ENCODE measurements at regions not wholly inside any gene's neighbourhood (a gene's known extent, or its start where the extent isn't known, plus 50 kb on each side); places are given as distances from the start of the nearest gene placed in this dataset.

- DNase-seq (ENCODE audit: low spot score) = no peak
- TF ChIP-seq POLR2A (IDR thresholded peaks at IDR 0.05) (no peak), POLR2AphosphoS5 (IDR thresholded peaks at IDR 0.05) (no peak)
- TF ChIP-seq, protein P1, sequence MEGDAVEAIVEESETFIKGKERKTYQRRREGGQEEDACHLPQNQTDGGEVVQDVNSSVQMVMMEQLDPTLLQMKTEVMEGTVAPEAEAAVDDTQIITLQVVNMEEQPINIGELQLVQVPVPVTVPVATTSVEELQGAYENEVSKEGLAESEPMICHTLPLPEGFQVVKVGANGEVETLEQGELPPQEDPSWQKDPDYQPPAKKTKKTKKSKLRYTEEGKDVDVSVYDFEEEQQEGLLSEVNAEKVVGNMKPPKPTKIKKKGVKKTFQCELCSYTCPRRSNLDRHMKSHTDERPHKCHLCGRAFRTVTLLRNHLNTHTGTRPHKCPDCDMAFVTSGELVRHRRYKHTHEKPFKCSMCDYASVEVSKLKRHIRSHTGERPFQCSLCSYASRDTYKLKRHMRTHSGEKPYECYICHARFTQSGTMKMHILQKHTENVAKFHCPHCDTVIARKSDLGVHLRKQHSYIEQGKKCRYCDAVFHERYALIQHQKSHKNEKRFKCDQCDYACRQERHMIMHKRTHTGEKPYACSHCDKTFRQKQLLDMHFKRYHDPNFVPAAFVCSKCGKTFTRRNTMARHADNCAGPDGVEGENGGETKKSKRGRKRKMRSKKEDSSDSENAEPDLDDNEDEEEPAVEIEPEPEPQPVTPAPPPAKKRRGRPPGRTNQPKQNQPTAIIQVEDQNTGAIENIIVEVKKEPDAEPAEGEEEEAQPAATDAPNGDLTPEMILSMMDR (IDR thresholded peaks at IDR 0.05) = no peak
- Histone ChIP-seq H3K9me3 (no peaks in the 10 kb centered on the region), H3K4me1 (replicated peaks) (no peaks in the 10 kb centered on the region), H3K4me3 (no peak overlapping the region), H3K27ac (no peak overlapping the region), H3K27me3 (replicated peaks; ENCODE audit: insufficient read depth) (no peaks in the 10 kb centered on the region), H3K36me3 (no peaks in the 10 kb centered on the region)
- intact Hi-C loops (cut with DNase I) = no loop called here
- 12% methylated on average over 3 of the region's 3 CpGs for WGBS
Observed at GRCh38 chr13:62299988-62300387, 884.3 kb upstream of the PCDH20 start.

GRCh38 chr13:62296812-62297211 lies 881.2 kb upstream of the PCDH20 start:
- H3K9me3 ChIP-seq = no peaks in the 10 kb centered on the region
- TF ChIP-seq POLR2A (IDR thresholded peaks at IDR 0.05) (no peak), POLR2AphosphoS5 (IDR thresholded peaks at IDR 0.05) (no peak)
- TF ChIP-seq, protein P1 (IDR thresholded peaks at IDR 0.05) = no peak
- no peak overlapping the region for H3K27ac ChIP-seq
- H3K4me3 ChIP-seq = no peak overlapping the region
- H3K36me3 ChIP-seq = no peaks in the 10 kb centered on the region
- no peak for DNase-seq (ENCODE audit: low spot score)
- intact Hi-C loops (cut with DNase I) = no loop called here
- H3K4me1 ChIP-seq (replicated peaks) = no peaks in the 10 kb centered on the region
- H3K27me3 ChIP-seq (replicated peaks; ENCODE audit: insufficient read depth) = no peaks in the 10 kb centered on the region

DNA sequence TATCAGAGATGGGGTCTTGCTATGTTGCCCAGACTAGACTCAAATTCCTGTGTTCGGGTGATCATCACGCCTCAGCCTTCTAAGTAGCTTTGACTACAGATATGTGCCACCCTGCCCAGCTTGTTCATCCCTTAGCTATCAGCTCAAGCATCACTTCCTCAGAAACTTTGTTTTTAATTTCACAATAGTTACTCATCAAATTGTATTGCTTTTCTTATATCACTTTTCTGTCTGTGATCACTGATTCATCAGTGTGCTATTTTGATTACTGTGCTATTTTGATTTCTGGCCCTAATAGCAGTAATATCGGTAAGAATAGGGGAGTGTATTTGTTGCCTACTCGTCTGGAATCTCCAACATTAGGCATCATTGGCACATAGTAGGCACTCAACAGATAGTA lies 878.6 kb upstream of the PCDH20 start:
- Histone ChIP-seq H3K27me3 (replicated peaks; ENCODE audit: insufficient read depth) (no peaks in the 10 kb centered on the region), H3K27ac (no peak overlapping the region), H3K4me3 (no peak overlapping the region), H3K9me3 (no peaks in the 10 kb centered on the region), H3K36me3 (no peaks in the 10 kb centered on the region), H3K4me1 (replicated peaks) (no peaks in the 10 kb centered on the region)
- intact Hi-C loops (cut with DNase I) = no loop called here
- TF ChIP-seq POLR2AphosphoS5 (IDR thresholded peaks at IDR 0.05) (no peak), POLR2A (IDR thresholded peaks at IDR 0.05) (no peak)
- TF ChIP-seq, protein P1 (IDR thresholded peaks at IDR 0.05) = no peak
- no peak for DNase-seq (ENCODE audit: low spot score)
- 71% methylated on average over 4 of the region's 4 CpGs for WGBS

GRCh38 chr13:62292714-62293480 lies 877.2 kb upstream of the PCDH20 start:
- TF ChIP-seq POLR2A (IDR thresholded peaks at IDR 0.05) = no peak
- TF ChIP-seq, protein P1 (IDR thresholded peaks at IDR 0.05) = no peak
- no peak for TF ChIP-seq POLR2AphosphoS5 (IDR thresholded peaks at IDR 0.05)
- H3K4me3 ChIP-seq = no peak overlapping the region
- H3K27me3 ChIP-seq (replicated peaks; ENCODE audit: insufficient read depth) = no peaks in the 10 kb centered on the region
- no peaks in the 10 kb centered on the region for H3K36me3 ChIP-seq
- WGBS = 35% methylated on average over 2 of the region's 2 CpGs
- H3K27ac ChIP-seq = no peak overlapping the region
- DNase-seq (ENCODE audit: low spot score) = no peak
- H3K4me1 ChIP-seq (replicated peaks) = no peaks in the 10 kb centered on the region
- H3K9me3 ChIP-seq = no peaks in the 10 kb centered on the region
- intact Hi-C loops (cut with DNase I) = no loop called here

DNA sequence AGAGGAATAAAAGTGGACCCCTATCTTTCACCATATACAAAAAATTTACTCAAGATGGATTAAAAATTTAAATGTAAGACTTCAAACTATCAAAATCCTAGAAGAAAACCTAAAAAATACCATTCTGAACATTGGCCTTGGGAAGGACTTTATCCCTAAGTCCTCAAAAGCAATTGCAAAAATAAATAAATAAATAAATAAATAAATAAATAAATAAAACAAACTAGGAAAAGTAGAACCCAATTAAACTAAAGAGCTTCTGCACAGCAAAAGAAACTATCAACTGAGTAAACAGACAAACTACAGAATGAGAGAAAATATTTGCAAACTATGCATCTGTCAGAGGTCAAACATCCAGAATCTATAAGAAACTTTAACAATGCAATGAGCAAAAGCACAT lies 874.9 kb upstream of the PCDH20 start:
- DNase-seq (ENCODE audit: low spot score) = no peak
- intact Hi-C loops (cut with DNase I) = no loop called here

More for the DNA sequence above, 874.9 kb upstream of the PCDH20 start:
- Histone ChIP-seq H3K4me3 (no peak overlapping the region), H3K27me3 (replicated peaks; ENCODE audit: insufficient read depth) (no peaks in the 10 kb centered on the region), H3K27ac (no peak overlapping the region), H3K9me3 (no peaks in the 10 kb centered on the region), H3K4me1 (replicated peaks) (no peaks in the 10 kb centered on the region), H3K36me3 (no peaks in the 10 kb centered on the region)
- TF ChIP-seq POLR2A (IDR thresholded peaks at IDR 0.05) (no peak), POLR2AphosphoS5 (IDR thresholded peaks at IDR 0.05) (no peak)
- TF ChIP-seq, protein P1 (IDR thresholded peaks at IDR 0.05) = no peak

Data from prostate gland (tissue), 2 donors.